ENCODE measurements at regions not wholly inside any gene's neighbourhood (a gene's known extent, or its start where the extent isn't known, plus 50 kb on each side); places are given as distances from the start of the nearest gene placed in this dataset.

DNA sequence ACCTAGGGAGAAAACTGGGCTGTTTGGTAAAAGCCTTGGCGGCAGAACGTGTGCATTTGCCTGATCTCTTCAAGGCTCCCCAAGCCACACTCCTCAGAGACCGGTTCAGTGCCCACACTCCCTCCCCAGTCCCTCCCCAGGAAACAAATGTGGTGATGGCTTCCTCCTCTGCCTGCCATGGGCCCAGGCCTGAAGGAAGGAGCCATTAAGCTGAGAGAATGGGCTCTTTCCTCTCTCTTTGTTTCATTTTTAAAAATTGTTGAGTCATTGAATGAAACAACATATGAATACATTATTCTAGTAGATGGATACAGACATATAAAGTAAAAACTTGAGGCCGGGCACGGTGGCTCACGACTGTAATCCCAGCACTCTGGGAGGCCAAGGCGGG is 50.6 kb upstream of the YWHAQ start:
- no peak for DNase-seq

DNA sequence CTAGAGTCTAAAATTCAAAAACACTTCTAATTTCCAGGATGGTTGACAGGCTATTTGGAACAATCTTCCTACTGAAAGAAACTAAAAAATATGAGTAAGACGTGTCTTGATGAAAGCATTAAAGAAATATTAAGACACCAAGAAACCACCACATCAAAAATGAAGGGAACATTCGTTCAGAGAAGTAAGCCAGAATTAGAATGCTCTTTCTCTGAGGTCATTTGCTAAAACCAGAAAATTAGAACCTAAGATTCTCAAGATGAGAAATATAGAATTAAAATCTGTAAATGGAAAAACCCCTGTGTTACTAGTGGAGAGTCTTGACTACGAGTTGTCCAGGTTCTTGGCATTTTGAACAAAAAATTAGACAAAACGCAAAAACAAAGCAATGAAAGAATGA is 54.8 kb upstream of the YWHAQ start:
- no peak for DNase-seq

GRCh38 chr2:9686061-9686460 is 55.3 kb upstream of the YWHAQ start:
- DNase-seq = no peak

DNA sequence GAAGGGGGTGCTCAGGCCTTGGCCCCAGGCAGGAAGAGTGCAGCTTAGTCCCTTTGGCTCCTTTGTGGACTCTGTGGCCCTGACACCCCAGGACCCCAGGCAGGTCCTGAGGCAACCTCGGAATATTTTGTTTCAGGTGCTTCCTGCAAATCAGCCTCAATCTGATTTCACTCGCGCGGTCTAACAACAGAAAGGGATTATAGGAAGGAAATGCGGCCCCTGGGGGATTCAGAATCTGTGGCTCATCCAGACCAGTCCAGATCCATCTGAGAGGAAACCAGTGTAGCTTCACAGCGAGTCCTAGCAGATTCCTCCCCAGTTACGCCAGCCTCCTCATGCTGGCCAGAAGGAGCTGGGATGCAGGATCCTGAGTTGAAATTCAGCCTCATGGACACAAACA is 59.5 kb upstream of the YWHAQ start:
- peak; percentile 32 to 66 for DNase-seq

DNA sequence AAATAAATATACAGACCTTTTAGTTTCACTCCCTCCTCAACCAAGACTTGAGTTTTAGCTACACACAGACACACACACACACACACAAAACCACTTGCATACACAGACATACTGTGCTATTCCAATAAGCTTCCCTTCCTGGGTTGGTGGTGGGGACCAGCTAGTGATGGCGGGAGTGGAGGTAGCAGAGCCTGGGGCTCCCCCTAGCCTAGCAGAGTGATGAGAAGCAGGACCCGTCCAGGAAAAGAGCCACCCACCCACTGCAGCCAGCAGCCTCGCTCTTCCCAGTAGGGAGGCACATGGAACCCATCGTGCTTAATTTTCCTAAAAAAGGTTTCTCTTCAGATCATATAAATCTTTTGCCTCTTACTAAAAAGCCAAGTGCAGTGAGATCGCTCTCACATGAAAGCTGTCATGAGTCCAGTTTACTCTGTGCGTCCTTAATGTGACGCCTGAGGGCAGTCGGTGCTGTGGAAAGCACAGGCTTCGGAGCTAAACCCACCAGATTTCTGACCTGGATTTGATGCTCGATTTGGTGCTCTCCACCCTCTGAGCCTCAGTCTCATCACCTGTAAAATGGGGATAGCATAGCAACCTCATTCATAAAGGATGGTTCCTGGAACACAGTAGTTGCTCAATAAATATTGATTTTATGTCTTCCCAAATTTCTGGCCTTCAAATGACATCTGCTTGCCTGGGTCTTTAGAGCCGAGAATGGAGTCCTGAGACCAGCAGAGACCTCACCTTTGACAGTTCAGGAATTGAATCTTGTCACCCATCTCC is 60.1 kb upstream of the YWHAQ start:
- peak; percentile 17 to 37 for DNase-seq

GRCh38 chr2:9692456-9693195 is 61.8 kb upstream of the YWHAQ start:
- no peak for DNase-seq

DNA sequence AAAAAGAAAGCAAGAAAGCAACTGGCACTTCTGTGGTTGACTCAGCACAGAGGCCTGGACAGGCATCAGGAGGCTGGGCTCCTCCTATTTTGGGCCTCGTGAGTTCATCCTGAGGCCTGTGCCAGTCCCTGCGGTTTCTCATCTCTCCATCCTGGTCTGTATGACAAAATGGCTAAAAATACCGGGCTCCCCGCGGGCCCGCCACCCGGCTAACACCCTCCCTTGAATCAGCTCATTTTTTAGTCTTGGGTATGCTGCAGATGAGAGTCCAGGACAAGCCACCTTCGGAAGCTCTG is 62.3 kb upstream of the YWHAQ start:
- no peak for DNase-seq

- no peak for DNase-seq
Observed at GRCh38 chr2:9693646-9694045, 62.8 kb upstream of the YWHAQ start.

DNA sequence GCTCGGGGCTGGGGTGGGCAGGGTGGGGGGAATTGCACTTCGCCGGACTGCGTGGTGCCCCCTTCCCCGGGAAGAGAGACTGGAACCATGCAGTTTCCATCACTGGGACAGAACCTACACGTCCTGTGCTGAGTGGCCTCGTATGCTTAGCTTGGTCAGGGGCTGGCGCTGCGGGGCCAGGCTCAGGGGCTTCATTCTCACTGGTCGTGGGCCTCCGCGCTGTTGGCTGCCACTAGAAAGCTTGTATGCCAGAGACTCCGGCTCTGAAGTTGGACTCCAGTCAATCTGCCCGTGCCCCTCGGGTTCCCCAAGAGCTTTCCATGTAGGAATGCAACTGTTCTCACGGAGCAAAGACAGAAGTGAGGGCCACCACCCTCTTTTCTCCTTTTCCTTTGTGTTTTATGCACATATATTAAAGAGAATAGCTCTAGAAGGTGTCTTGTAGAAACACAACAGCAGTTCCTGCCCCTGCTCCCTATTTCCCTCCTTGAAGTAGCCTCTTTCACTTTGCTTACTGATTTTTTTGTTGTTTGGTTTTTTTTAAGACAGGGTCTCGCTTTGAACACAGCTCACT is 64.0 kb upstream of the YWHAQ start:
- no peak for DNase-seq

DNA sequence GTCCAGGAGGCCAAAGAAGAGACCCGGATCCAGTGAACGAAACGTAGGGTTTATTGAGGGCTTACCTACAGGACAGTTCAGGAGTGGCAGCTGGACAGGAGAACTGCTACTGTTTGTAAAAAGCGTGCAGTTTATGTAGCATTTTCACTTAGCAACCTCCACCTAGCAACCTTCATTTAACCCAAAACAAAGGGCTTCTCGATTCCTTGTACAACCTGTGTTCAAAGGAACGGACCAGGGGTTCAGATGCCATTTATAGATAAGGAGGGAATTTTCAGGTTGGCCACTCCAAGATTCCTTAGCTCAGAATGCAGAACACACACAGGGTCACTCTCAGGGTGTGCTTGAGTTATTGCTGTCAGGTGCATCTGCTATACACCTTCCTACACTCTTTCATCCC is 65.1 kb upstream of the YWHAQ start:
- no peak for DNase-seq

DNA sequence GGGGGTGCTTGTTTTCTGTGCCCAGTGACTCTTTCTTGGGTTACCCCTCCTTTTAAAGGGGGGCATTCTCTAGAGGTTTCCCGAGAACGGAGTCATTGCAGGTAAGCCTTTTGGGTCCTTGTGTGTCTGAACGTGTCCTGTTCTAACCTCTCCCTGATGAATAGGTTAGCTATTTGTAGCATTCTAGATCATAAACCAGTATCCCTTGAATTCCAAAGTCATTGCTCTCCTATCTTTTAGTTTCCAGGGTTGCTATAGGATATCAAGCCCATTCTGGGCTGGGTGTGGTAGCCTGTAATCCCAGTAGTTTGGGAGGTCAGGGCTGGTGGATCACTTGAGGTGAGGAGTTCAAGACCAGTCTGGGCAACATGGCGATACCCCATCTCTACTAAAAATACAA is 65.9 kb upstream of the YWHAQ start:
- DNase-seq = no peak

GRCh38 chr2:9697909-9698308 is 67.1 kb upstream of the YWHAQ start:
- no peak for DNase-seq

DNA sequence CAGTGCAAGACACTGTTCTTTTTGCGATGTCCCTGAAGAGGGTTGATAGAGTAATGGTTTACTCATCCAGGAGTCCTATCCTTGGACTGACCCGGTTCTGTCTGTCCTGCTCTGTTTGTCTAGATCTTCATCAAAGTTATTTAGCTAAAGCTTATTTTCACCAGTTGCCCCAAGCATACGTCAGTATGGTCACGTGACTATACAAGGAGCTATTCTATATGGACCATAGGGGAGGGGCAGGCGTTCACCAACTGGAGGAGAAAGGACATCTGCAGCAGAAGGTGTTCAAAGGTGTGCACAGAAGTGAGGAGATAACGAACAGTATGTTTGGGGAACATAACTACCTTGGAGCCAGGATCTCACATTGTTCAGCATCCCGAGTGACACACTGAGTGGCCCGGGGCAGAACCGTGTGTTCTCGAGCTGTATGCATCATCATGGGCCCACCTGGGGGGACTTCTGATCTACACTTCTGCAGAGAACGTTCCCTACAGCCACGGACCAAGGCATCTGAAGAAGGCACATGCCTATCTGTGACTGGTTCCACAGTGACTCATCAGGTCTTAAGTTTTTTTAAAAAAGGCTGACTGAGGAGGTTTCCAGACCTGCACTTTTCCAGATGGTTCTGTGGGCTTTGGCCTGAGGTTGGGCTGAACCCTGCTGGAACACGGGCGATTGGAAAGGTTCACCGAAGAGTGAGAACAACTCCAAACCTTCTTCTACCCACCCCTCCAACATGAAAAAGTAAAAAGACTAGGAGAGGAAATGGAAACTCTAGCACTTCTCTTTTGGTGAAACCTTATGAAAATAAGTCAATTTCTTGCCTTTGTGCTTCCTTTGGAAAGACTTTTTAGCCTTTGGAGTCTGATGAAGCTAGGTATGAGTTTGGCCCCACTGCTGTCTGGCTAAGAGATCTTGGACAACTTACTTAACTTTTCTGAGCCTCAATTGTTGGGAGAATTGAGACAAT is 68.6 kb upstream of the YWHAQ start:
- DNase-seq = no peak

- no peak for DNase-seq
Observed at GRCh38 chr2:9700109-9700495, 69.3 kb upstream of the YWHAQ start.

- DNase-seq = no peak
Observed at GRCh38 chr2:9702604-9703084, 71.8 kb upstream of the YWHAQ start.

DNA sequence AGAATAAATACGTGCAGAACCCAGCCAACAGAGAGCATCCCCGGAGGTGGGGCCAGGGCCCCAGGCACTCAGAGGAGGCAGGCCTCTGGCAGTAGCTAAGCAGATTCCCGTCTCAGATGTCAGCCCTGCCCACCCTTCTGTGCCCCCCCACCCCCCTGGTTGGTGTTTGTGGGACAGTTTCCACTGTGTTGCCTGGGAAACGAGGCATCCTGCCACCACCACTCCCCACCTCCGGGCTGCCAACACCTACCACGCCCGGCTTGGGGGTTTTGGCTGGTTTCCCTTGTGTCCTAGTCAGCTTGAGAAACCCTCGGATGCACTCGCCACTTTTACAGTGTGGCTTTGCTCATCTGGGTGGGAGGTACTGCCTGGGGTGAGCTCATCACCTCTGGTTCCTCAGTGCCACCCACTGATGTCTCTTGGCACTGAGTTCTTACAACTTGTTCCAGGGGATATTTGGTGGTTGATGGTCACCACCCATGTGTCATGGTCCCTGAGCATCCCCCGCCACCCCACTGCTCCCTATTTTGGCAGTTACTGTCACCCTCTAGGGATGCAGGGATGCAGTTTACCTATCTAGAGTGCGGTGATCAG is 72.4 kb upstream of the YWHAQ start:
- DNase-seq = peak in 1 of 2 experiments; percentile 16

- DNase-seq = no peak
Observed at GRCh38 chr2:9703701-9704221, 73.0 kb upstream of the YWHAQ start.

DNA sequence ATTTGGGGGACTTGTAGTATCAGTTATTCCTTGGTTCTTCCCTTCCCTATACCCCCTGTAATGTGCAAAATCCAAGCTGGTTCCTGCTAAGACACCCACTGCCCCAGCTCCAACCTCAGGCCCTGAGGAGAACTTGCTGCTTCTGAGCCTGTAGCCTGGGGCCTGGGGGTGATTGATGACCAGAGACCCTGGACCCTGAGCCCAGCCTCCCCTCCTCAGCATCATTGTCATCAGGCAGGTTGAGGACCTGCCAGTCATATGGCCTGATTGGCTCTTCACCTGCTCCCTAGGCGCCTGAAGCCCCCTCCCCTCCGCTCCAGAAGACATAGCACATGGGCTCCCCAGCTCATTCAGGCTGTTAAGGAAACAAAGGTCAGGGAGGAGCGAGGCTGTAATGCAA is 73.8 kb upstream of the YWHAQ start:
- DNase-seq = no peak

DNA sequence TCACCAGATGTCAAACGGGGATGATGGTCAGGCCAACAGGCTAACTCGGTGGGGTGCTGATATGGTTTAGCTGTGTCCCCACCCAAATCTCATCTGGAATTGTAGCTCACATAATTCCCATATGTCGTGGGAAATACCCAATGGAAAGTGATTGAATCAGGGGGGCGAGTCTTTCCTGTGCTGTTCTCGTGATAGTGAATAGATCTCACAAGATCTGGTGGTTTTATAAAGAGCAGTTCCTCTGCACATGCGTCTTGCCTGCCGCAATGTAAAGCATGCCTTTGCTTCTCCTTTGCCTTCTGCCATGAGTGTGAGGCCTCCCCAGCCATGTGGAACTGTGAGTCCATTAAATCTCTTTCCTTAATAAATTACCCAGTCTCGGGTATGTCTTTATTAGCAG is 74.4 kb upstream of the YWHAQ start:
- no peak for DNase-seq

DNA sequence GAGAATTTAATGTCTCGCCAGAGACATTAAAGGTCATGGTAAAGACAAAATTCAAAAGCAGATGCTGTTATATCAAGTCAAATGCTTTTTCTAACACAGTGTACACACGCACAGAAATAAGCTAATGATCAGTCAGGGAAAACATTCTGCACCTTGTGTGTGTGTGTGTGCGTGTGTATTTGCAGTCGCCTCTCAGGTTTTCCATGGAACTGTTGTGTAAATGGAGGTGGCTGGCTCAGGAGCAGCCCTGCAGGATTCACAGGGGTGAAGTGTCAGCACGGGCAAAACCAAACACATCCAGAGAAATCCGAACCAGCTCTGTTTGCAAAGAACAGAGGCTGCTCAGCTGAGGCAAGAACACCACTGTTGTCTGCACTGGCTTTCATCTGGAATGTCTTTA is 76.2 kb upstream of the YWHAQ start:
- DNase-seq = no peak

- no peak for DNase-seq
Observed at GRCh38 chr2:9707611-9708160, 76.9 kb upstream of the YWHAQ start.
